NCI-H1694 treated with DMSO at 0.1 percent for 48 hours (cell line): ENCODE measurements at regions not wholly inside any gene's neighbourhood (a gene's known extent, or its start where the extent isn't known, plus 50 kb on each side); places are given as distances from the start of the nearest gene placed in this dataset.

Source experiments
- DNase-seq: peaks from one replicate; lab custom pipeline; 2025; lab: John Stamatoyannopoulos, UW

GRCh38 chr3:194995334-194995733 lies 275.6 kb downstream of the XXYLT1 start:
- no peak for DNase-seq

GRCh38 chr3:194995922-194996321 lies 275.0 kb downstream of the XXYLT1 start:
- DNase-seq: no peak

GRCh38 chr3:194996746-194997145 lies 274.2 kb downstream of the XXYLT1 start:
- no peak for DNase-seq

GRCh38 chr3:194998417-194998816 lies 272.5 kb downstream of the XXYLT1 start:
- DNase-seq: no peak

GRCh38 chr3:194998948-194999347 lies 272.0 kb downstream of the XXYLT1 start:
- DNase-seq: no peak

GRCh38 chr3:194999491-194999890 lies 271.5 kb downstream of the XXYLT1 start:
- DNase-seq: no peak

- DNase-seq: no peak
These were observed 269.7 kb downstream of the XXYLT1 start for GRCh38 chr3:195001261-195001660.

- peak; percentile 99 for DNase-seq
These were observed 268.7 kb downstream of the XXYLT1 start for GRCh38 chr3:195001961-195002861.

GRCh38 chr3:195003006-195003892 lies 267.7 kb downstream of the XXYLT1 start:
- DNase-seq: no peak

- no peak for DNase-seq
These were observed 267.1 kb downstream of the XXYLT1 start for GRCh38 chr3:195003893-195004289.

- DNase-seq: no peak
These were observed 266.3 kb downstream of the XXYLT1 start for GRCh38 chr3:195004512-195005250.

GRCh38 chr3:195005251-195005620 lies 265.7 kb downstream of the XXYLT1 start:
- no peak for DNase-seq

GRCh38 chr3:195005759-195006510 lies 265.0 kb downstream of the XXYLT1 start:
- DNase-seq: no peak

- DNase-seq: no peak
These were observed 263.8 kb downstream of the XXYLT1 start for GRCh38 chr3:195007151-195007550.

GRCh38 chr3:195007766-195008165 lies 263.2 kb downstream of the XXYLT1 start:
- DNase-seq: no peak

GRCh38 chr3:195008816-195009215 lies 262.1 kb downstream of the XXYLT1 start:
- no peak for DNase-seq

- no peak for DNase-seq
These were observed 261.3 kb downstream of the XXYLT1 start for GRCh38 chr3:195009616-195010015.

GRCh38 chr3:195010551-195011100 lies 260.3 kb downstream of the XXYLT1 start:
- DNase-seq: no peak

GRCh38 chr3:195011231-195011834 lies 259.6 kb downstream of the XXYLT1 start:
- DNase-seq: no peak

GRCh38 chr3:195012100-195012499 lies 258.9 kb downstream of the XXYLT1 start:
- DNase-seq: no peak

- DNase-seq: no peak
These were observed 258.4 kb downstream of the XXYLT1 start for GRCh38 chr3:195012571-195012970.
